CD4-positive, alpha-beta T cell (primary cell): ENCODE measurements at regions not wholly inside any gene's neighbourhood (a gene's known extent, or its start where the extent isn't known, plus 50 kb on each side); places are given as distances from the start of the nearest gene placed in this dataset.

ENCODE experiments used
- ATAC-seq: fragments of 200-7000 bp; cut with Tn5 transposase; one replicate; pipeline ENCODE4 v1.10.0; 2022; ENCODE audit warnings: mild to moderate bottlenecking; ENCODE audit not compliant: poor library complexity
- CTCF ChIA-PET: fragments of 350-600 bp; sonication (Branson Sonifier 250); formaldehyde crosslinking; loops from one replicate; lab custom pipeline; 2021; ENCODE audit warnings: antibody characterized with exemption, inconsistent platforms; lab: Charles Lee
- POLR2A ChIA-PET: fragments of 350-600 bp; sonication (Branson Sonifier 250); formaldehyde crosslinking; loops from one replicate; lab custom pipeline; 2021; ENCODE audit warnings: antibody characterized with exemption, inconsistent platforms; lab: Charles Lee
- DNase-seq, 14 experiments: peaks; one replicate each; pipeline ENCODE4 v3.0.0-alpha.2; 2013 to 2020; ENCODE audit warnings: mixed read lengths in 2 of 14
- H3K27ac ChIP-seq, 2 donors: one replicate each; pipeline versions ENCODE4 v1.5.1 to v1.7.0; 2013; ENCODE audit warnings: low read length in 2 of 2, low read depth in 1 of 2, mild to moderate bottlenecking in 1 of 2
- H3K27me3 ChIP-seq, 2 experiments: 1 replicate in 1 of 2; 2 replicates in 1 of 2; pipeline versions ENCODE4 v1.6.1 to v1.7.0; 2013; ENCODE audit warnings: low read length in 2 of 2, control low read depth in 1 of 2, mild to moderate bottlenecking in 1 of 2, moderate library complexity in 1 of 2; ENCODE audit not compliant: insufficient read depth in 2 of 2, control insufficient read depth in 1 of 2
- H3K36me3 ChIP-seq: one replicate; pipeline ENCODE4 v1.6.1; 2013; ENCODE audit warnings: low read length, control low read depth; ENCODE audit not compliant: insufficient read depth
- H3K4me1 ChIP-seq: one replicate; pipeline ENCODE4 v1.6.1; 2013; ENCODE audit warnings: low read length, control low read depth; ENCODE audit not compliant: insufficient read depth
- H3K4me3 ChIP-seq: one replicate; pipeline ENCODE4 v1.5.1; 2013; ENCODE audit warnings: mild to moderate bottlenecking, low read length, moderate library complexity
- H3K9me3 ChIP-seq, 2 experiments: 1 replicate in 1 of 2; 2 replicates in 1 of 2; pipeline versions ENCODE4 v1.6.1 to v1.7.0; 2013; ENCODE audit warnings: low read length in 2 of 2, mild to moderate bottlenecking in 2 of 2, control low read depth in 1 of 2, moderate library complexity in 1 of 2; ENCODE audit not compliant: control insufficient read depth in 1 of 2, insufficient read depth in 1 of 2
- H3K27ac Mint-ChIP-seq: one replicate; pipeline ENCODE4 v1.8.0; 2020; ENCODE audit warnings: mixed read lengths
- H3K27me3 Mint-ChIP-seq: one replicate; pipeline ENCODE4 v1.8.0; 2021; ENCODE audit warnings: mixed read lengths
- H3K36me3 Mint-ChIP-seq: one replicate; pipeline ENCODE4 v1.8.0; 2021; ENCODE audit warnings: low read depth, mixed read lengths
- H3K4me1 Mint-ChIP-seq: one replicate; pipeline ENCODE4 v1.8.0; 2021; ENCODE audit warnings: low read depth, mixed read lengths
- H3K4me3 Mint-ChIP-seq: one replicate; pipeline ENCODE4 v1.8.0; 2020; ENCODE audit warnings: mild to moderate bottlenecking, mixed read lengths
- H3K9me3 Mint-ChIP-seq: one replicate; pipeline ENCODE4 v1.8.0; 2020; ENCODE audit warnings: mixed read lengths
- intact Hi-C, 2 experiments: fragments of 100-400 bp; cut with DNase I in 1 of 2; cut with micrococcal nuclease in 1 of 2; formaldehyde crosslinking; loops; one replicate each; pipeline versions ENCODE4 v1.15.1 to v1.9.0; 2023 to 2025; cut with DNase I, micrococcal nuclease
- TF ChIP-seq, protein P1 (sequence below): fragments of 200-600 bp; IDR thresholded peaks from one replicate; pipeline ENCODE4 v1.8.0; 2022; ENCODE audit warnings: antibody characterized with exemption, mild to moderate bottlenecking

GRCh38 chr5:89313804-89314588 lies 431.0 kb upstream of the MEF2C start:
- ChIA-PET POLR2A (no interaction called here), CTCF (no interaction called here)
- DNase-seq (peak in 3 of 14 experiments; percentile 8 to 47 (median 22)), ATAC-seq (no peak)
- intact Hi-C loops, result no loop called here
- Mint-ChIP-seq H3K9me3 (no peaks in the 10 kb centered on the region), H3K4me1 (no peaks in the 10 kb centered on the region), H3K27ac (no peak overlapping the region), H3K4me3 (no peak overlapping the region), H3K27me3 (no peaks in the 10 kb centered on the region), H3K36me3 (no peaks in the 10 kb centered on the region)
- no peaks in the 10 kb centered on the region for H3K4me1 ChIP-seq
- H3K27ac ChIP-seq, result no peak overlapping the region
- TF ChIP-seq, protein P1, sequence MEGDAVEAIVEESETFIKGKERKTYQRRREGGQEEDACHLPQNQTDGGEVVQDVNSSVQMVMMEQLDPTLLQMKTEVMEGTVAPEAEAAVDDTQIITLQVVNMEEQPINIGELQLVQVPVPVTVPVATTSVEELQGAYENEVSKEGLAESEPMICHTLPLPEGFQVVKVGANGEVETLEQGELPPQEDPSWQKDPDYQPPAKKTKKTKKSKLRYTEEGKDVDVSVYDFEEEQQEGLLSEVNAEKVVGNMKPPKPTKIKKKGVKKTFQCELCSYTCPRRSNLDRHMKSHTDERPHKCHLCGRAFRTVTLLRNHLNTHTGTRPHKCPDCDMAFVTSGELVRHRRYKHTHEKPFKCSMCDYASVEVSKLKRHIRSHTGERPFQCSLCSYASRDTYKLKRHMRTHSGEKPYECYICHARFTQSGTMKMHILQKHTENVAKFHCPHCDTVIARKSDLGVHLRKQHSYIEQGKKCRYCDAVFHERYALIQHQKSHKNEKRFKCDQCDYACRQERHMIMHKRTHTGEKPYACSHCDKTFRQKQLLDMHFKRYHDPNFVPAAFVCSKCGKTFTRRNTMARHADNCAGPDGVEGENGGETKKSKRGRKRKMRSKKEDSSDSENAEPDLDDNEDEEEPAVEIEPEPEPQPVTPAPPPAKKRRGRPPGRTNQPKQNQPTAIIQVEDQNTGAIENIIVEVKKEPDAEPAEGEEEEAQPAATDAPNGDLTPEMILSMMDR, result no peak
- no peaks in the 10 kb centered on the region for H3K27me3 ChIP-seq
- peaks cover 0 to 5% of the 10 kb centered on the region in 2 experiments for H3K9me3 ChIP-seq
- no peaks in the 10 kb centered on the region for H3K36me3 ChIP-seq
- no peak overlapping the region for H3K4me3 ChIP-seq

GRCh38 chr5:89313044-89313443 lies 430.1 kb upstream of the MEF2C start:
- POLR2A ChIA-PET, result no interaction called here
- no peaks in the 10 kb centered on the region for H3K4me1 Mint-ChIP-seq

GRCh38 chr5:89309268-89309667 lies 426.3 kb upstream of the MEF2C start:
- no peaks in the 10 kb centered on the region for H3K36me3 Mint-ChIP-seq
- POLR2A ChIA-PET, result no interaction called here

More at GRCh38 chr5:89313044-89313443, 430.1 kb upstream of the MEF2C start:
- H3K36me3 ChIP-seq, result no peaks in the 10 kb centered on the region
- Mint-ChIP-seq H3K4me3 (no peak overlapping the region), H3K36me3 (no peaks in the 10 kb centered on the region), H3K27ac (no peak overlapping the region), H3K9me3 (no peaks in the 10 kb centered on the region), H3K27me3 (no peaks in the 10 kb centered on the region)
- H3K27me3 ChIP-seq, result no peaks in the 10 kb centered on the region
- no peak for DNase-seq
- CTCF ChIA-PET, result no interaction called here
- H3K4me3 ChIP-seq, result no peak overlapping the region
- H3K4me1 ChIP-seq, result no peaks in the 10 kb centered on the region
- no peak for ATAC-seq
- H3K9me3 ChIP-seq, result peaks cover 0 to 5% of the 10 kb centered on the region in 2 experiments
- no peak overlapping the region for H3K27ac ChIP-seq
- TF ChIP-seq, protein P1, result no peak
- intact Hi-C loops, result no loop called here

More at GRCh38 chr5:89309268-89309667, 426.3 kb upstream of the MEF2C start:
- Histone ChIP-seq H3K27ac (no peak overlapping the region), H3K9me3 (no peaks in the 10 kb centered on the region), H3K4me1 (no peaks in the 10 kb centered on the region), H3K27me3 (no peaks in the 10 kb centered on the region), H3K4me3 (no peak overlapping the region), H3K36me3 (no peaks in the 10 kb centered on the region)
- no peaks in the 10 kb centered on the region for H3K27me3 Mint-ChIP-seq
- TF ChIP-seq, protein P1, result no peak
- intact Hi-C loops, result no loop called here
- ATAC-seq (no peak), DNase-seq (no peak)
- no peaks in the 10 kb centered on the region for H3K4me1 Mint-ChIP-seq
- no peak overlapping the region for H3K4me3 Mint-ChIP-seq
- no peaks in the 10 kb centered on the region for H3K9me3 Mint-ChIP-seq
- H3K27ac Mint-ChIP-seq, result no peak overlapping the region
- CTCF ChIA-PET, result no interaction called here
